HG03103 (cell line): ENCODE measurements at regions not wholly inside any gene's neighbourhood (a gene's known extent, or its start where the extent isn't known, plus 50 kb on each side); places are given as distances from the start of the nearest gene placed in this dataset.

ENCODE experiments used
- ATAC-seq: cut with Tn5 transposase; IDR thresholded peaks from one replicate; pipeline ENCODE4 v1.9.1; 2021; ENCODE audit warnings: low read depth; ENCODE audit not compliant: unreplicated experiment

- ATAC-seq = no peak
These were observed 60.0 kb downstream of the NRN1 start for GRCh38 chr6:5946701-5947100.

GRCh38 chr6:5946181-5946580 lies 60.5 kb downstream of the NRN1 start:
- ATAC-seq = no peak

GRCh38 chr6:5943591-5943990 lies 63.1 kb downstream of the NRN1 start:
- ATAC-seq = no peak

GRCh38 chr6:5942591-5942990 lies 64.1 kb downstream of the NRN1 start:
- no peak for ATAC-seq

GRCh38 chr6:5941188-5941587 lies 65.5 kb downstream of the NRN1 start:
- no peak for ATAC-seq

- ATAC-seq = no peak
These were observed 67.8 kb downstream of the NRN1 start for GRCh38 chr6:5938934-5939333.

- no peak for ATAC-seq
These were observed 68.6 kb downstream of the NRN1 start for GRCh38 chr6:5937936-5938706.

GRCh38 chr6:5937169-5937909 lies 69.4 kb downstream of the NRN1 start:
- ATAC-seq = no peak

GRCh38 chr6:5936631-5937030 lies 70.1 kb downstream of the NRN1 start:
- ATAC-seq = no peak

GRCh38 chr6:5936140-5936539 lies 70.6 kb downstream of the NRN1 start:
- ATAC-seq = no peak

GRCh38 chr6:5930968-5931367 lies 75.8 kb downstream of the NRN1 start:
- no peak for ATAC-seq

- no peak for ATAC-seq
These were observed 76.5 kb downstream of the NRN1 start for GRCh38 chr6:5930143-5930770.

GRCh38 chr6:5923840-5924239 lies 82.9 kb downstream of the NRN1 start:
- ATAC-seq = no peak

- no peak for ATAC-seq
These were observed 84.5 kb downstream of the NRN1 start for GRCh38 chr6:5922230-5922629.

GRCh38 chr6:5909721-5910120 lies 97.0 kb downstream of the NRN1 start:
- no peak for ATAC-seq

- ATAC-seq = no peak
These were observed 99.9 kb downstream of the NRN1 start for GRCh38 chr6:5906842-5907241.

GRCh38 chr6:5906340-5906670 lies 100.4 kb downstream of the NRN1 start:
- no peak for ATAC-seq

- ATAC-seq = no peak
These were observed 101.0 kb downstream of the NRN1 start for GRCh38 chr6:5905431-5906339.

- ATAC-seq = no peak
These were observed 102.2 kb downstream of the NRN1 start for GRCh38 chr6:5904532-5904931.

GRCh38 chr6:5899216-5900045 lies 107.3 kb downstream of the NRN1 start:
- ATAC-seq = no peak
